ENCODE measurements at regions not wholly inside any gene's neighbourhood (a gene's known extent, or its start where the extent isn't known, plus 50 kb on each side); places are given as distances from the start of the nearest gene placed in this dataset.

DNA sequence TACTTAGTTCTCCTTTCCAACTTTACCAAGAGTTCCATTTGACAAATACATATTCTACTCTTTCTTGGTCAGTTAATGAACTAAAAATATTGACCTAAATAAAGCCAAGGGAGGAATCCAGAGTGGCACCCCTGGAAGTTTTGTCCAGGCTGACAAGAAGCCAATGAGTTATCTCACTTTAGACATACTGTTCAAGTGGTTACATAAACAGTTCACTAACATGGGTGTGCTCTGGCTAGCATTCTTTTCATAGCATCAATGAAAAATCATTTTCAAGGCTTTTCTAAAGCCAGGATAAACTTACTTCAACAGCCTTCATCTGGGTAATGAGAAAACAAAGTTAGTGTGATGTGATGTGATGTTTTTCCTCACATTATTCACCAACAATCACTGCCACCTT, 649.4 kb downstream of the TDRD15 start:
- H3K9me3 ChIP-seq (ENCODE audit: control insufficient read depth in 1 of 2, insufficient read depth in 1 of 2, low read depth in 1 of 2, low read length in 2 of 2), result peaks cover 4 to 17% of the 10 kb centered on the region in 2 experiments; a peak in 3 of 4 replicates
- ChIA-PET RAD21 (ENCODE audit: low non-redundant PET in 1 of 2, low total read pairs in 2 of 2, uncharacterized antibody in 2 of 2, unreplicated experiment in 2 of 2) (no interaction called here), CTCF (no interaction called here), POLR2A (no interaction called here)
- ATAC-seq, result no peak
- no TSS peak for BruUV-seq (replicated peaks)
- H3K4me3 ChIP-seq (replicated peaks in 1 of 2; ENCODE audit: low read depth in 1 of 2, low read length in 2 of 2), result no peak overlapping the region
- intact Hi-C loops (cut with micrococcal nuclease), result no loop called here
- H3K27me3 ChIP-seq (ENCODE audit: insufficient read depth, low read length), result no peaks in the 10 kb centered on the region
- TF ChIP-seq ELF1 (IDR thresholded peaks at IDR 0.05; ENCODE audit: borderline replicate concordance, low read depth) (no peak), FOSL1 (IDR thresholded peaks at IDR 0.05; ENCODE audit: low read depth) (no peak), EGR1 (IDR thresholded peaks at IDR 0.05; ENCODE audit: low read depth) (no peak), ZNF274 (IDR thresholded peaks at IDR 0.05; ENCODE audit: low read depth, low read length) (no peak), EZH2 (IDR thresholded peaks at IDR 0.05) (no peak), JUND (IDR thresholded peaks at IDR 0.05) (no peak), TCF7L2 (IDR thresholded peaks at IDR 0.05; ENCODE audit: borderline replicate concordance, extremely low read depth, insufficient read depth, insufficient read length) (no peak), SIN3A (IDR thresholded peaks at IDR 0.05; ENCODE audit: low read depth) (no peak), SP1 (IDR thresholded peaks at IDR 0.05; ENCODE audit: low read depth) (no peak), YY1 (IDR thresholded peaks at IDR 0.05; ENCODE audit: extremely low read depth, insufficient replicate concordance, low read depth, low read length) (no peak)
- TF ChIP-seq, protein P1, sequence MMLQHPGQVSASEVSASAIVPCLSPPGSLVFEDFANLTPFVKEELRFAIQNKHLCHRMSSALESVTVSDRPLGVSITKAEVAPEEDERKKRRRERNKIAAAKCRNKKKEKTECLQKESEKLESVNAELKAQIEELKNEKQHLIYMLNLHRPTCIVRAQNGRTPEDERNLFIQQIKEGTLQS (IDR thresholded peaks at IDR 0.05), result no peak
- TF ChIP-seq, protein P2, sequence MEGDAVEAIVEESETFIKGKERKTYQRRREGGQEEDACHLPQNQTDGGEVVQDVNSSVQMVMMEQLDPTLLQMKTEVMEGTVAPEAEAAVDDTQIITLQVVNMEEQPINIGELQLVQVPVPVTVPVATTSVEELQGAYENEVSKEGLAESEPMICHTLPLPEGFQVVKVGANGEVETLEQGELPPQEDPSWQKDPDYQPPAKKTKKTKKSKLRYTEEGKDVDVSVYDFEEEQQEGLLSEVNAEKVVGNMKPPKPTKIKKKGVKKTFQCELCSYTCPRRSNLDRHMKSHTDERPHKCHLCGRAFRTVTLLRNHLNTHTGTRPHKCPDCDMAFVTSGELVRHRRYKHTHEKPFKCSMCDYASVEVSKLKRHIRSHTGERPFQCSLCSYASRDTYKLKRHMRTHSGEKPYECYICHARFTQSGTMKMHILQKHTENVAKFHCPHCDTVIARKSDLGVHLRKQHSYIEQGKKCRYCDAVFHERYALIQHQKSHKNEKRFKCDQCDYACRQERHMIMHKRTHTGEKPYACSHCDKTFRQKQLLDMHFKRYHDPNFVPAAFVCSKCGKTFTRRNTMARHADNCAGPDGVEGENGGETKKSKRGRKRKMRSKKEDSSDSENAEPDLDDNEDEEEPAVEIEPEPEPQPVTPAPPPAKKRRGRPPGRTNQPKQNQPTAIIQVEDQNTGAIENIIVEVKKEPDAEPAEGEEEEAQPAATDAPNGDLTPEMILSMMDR (IDR thresholded peaks at IDR 0.05 in 2 of 3, conservative IDR thresholded peaks at IDR 0.05 in 1 of 3; ENCODE audit: borderline replicate concordance in 1 of 3, insufficient read depth in 1 of 3, low read depth in 2 of 3, low read length in 2 of 3), result no peak
- TF ChIP-seq, protein P3, sequence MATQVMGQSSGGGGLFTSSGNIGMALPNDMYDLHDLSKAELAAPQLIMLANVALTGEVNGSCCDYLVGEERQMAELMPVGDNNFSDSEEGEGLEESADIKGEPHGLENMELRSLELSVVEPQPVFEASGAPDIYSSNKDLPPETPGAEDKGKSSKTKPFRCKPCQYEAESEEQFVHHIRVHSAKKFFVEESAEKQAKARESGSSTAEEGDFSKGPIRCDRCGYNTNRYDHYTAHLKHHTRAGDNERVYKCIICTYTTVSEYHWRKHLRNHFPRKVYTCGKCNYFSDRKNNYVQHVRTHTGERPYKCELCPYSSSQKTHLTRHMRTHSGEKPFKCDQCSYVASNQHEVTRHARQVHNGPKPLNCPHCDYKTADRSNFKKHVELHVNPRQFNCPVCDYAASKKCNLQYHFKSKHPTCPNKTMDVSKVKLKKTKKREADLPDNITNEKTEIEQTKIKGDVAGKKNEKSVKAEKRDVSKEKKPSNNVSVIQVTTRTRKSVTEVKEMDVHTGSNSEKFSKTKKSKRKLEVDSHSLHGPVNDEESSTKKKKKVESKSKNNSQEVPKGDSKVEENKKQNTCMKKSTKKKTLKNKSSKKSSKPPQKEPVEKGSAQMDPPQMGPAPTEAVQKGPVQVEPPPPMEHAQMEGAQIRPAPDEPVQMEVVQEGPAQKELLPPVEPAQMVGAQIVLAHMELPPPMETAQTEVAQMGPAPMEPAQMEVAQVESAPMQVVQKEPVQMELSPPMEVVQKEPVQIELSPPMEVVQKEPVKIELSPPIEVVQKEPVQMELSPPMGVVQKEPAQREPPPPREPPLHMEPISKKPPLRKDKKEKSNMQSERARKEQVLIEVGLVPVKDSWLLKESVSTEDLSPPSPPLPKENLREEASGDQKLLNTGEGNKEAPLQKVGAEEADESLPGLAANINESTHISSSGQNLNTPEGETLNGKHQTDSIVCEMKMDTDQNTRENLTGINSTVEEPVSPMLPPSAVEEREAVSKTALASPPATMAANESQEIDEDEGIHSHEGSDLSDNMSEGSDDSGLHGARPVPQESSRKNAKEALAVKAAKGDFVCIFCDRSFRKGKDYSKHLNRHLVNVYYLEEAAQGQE (IDR thresholded peaks at IDR 0.05; ENCODE audit: low read depth), result no peak
- H3K79me2 ChIP-seq (ENCODE audit: insufficient read depth, low read length), result no peaks in the 10 kb centered on the region
- H3K9me2 ChIP-seq (ENCODE audit: insufficient read depth), result no peaks in the 10 kb centered on the region
- H3K36me3 ChIP-seq (ENCODE audit: control insufficient read depth in 1 of 2, insufficient read depth in 2 of 2, low read length in 2 of 2), result no peaks in the 10 kb centered on the region
- no peak for DNase-seq (ENCODE audit: low read depth, low spot score)
- H4K20me1 ChIP-seq (ENCODE audit: insufficient read depth), result no peaks in the 10 kb centered on the region
- no peaks in the 10 kb centered on the region for H3K4me1 ChIP-seq (ENCODE audit: control insufficient read depth in 1 of 2, insufficient read depth in 2 of 2, low read length in 2 of 2)
- H3K27ac ChIP-seq (ENCODE audit: low read depth, low read length), result no peak overlapping the region
- no peak overlapping the region for H2AFZ ChIP-seq (ENCODE audit: low read depth, low read length, poor library complexity, severe bottlenecking)
- H3K9ac ChIP-seq (ENCODE audit: low read length), result no peak overlapping the region
- H3K4me2 ChIP-seq (ENCODE audit: low read length), result no peak overlapping the region
